GM03348 (cell line): ENCODE measurements at regions not wholly inside any gene's neighbourhood (a gene's known extent, or its start where the extent isn't known, plus 50 kb on each side); places are given as distances from the start of the nearest gene placed in this dataset.

Experiments used
- DNase-seq: peaks from one replicate; pipeline ENCODE4 v3.0.0; 2012; ENCODE audit warnings: low spot score

DNA sequence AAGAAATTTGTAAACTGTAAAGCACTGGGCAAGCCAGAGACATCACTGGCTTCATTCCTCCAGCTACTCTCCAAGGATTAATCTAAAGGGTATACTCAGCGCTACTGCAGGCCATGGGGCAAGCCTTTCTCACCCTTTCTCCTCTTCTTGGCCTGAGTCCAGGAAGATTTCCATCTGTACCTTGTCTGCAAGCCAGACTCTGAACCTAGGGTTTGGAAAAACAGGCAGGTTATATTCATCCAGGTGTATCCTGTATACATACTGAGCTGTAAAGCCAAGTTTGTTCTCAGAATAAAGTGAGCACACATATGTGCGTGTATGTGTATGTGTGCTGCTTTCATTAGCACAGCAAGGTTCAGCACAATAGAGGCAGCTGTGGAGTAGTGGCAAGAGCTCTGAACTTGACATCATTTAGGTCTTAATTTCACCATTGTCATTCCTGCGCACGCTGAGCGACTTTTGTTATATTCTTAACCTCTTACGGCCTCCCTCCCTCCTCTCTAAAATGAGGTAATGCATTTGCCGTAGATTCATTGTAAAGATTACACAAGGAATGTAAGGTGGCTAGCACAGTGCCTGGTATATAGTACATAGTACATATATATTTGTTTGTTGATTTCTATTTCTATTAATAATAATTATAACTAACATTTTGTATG lies 128.1 kb upstream of the JUN start:
- DNase-seq: no peak

DNA sequence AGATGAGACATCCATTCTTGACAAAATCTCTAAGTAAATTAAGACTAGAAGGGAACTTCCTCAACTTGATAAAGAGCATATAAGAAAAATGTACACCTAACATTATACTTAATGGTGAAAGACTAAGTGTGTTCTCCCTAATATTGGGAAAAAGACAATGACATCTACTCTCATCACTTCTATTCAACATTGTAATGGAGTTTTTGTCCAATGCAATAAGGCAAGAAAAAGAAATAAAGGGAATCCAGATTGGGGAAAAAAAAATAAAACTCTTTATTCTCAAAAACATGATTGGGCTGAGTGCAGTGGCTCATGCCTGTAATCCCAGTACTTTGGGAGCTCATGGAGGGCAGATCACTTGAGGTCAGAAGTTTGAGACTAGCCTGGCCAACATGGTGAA lies 131.1 kb upstream of the JUN start:
- DNase-seq: no peak

DNA sequence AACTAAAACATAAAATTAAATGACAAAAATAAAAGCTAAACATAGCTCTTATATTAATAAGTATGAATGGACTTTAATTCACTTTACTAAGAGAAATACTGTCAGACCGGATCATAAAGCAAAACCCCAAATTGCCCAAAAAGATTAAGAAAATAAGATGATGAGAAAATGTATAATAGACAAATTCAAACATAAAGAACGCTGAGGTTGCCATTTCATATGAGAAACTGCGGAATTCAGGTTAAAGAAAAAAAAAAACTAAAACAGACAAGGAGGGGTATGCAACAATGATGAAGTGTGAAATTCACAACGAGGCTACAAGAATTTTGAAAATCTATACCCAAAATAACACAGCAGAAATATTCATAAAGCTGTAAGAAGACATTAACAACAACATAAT lies 133.6 kb upstream of the JUN start:
- DNase-seq: no peak

DNA sequence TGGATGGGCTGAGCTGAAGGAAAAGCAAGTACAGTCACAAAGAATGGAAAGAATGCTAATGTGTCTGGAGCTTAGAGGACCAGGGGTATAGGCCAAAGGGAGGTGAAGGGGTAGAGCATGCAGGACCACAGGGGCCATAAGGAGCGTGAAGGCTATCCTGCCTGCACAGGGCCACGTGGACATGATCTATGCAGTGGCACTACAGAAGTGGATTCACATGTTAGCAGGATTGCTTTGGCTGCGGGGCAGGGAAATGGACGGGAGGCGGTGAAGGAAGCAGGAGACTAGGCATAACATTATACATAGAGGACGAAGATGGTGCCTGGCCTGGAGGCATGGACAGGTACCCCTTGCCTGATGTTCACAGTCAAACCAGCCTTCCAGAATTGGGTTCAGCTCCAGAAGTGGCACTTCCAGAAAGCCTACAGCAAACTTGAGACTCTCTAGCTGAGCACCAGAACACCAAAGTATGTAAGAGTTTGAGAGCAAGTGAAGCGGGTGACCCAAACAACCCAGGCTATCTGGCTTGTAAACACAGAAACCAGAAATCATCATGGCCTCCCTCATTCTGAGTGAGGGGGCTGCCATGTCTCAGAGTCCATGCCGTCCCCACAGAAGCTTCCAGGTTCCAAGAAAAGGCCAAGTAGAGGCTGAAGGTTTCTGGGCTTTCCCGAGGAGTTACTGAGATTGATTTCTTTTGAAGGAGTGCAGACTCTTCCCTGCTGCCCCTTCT lies 135.5 kb upstream of the JUN start:
- DNase-seq: no peak

DNA sequence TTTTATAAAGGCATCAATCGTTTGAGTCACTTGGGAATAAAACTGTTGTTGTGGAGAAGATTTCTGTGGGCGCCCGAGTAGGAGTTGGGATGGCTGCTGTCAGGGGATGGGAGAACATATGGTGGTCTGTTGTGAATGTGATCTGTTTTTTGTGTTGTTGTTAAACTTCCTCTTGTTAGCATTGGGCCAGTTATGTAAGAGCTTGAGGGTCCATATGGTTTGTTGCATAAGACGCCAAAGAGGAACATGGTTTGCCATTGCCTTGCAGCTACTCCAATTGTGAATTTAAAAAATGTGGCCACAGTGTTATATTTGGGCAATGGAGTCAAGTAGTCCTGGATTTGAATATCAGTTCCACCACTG lies 136.1 kb upstream of the JUN start:
- DNase-seq: no peak

DNA sequence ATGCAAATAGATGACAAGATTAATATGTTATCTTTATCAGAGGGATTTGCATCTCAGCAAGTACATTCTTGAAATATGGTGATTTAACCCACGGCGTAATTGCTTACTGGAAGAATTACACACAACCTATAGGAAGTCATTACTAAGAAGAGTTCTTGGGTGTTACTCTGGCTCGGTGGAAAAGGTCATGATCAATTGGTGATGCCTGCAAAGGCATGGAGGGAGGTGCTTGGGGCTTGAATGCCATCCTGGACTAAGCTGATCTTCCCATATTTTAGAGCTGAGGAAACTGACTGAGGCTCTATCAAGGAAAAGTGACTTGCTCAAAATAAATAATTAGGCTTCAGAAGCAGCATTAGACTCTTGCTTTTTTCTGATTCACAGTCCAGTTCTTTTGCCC lies 137.5 kb upstream of the JUN start:
- DNase-seq: no peak

DNA sequence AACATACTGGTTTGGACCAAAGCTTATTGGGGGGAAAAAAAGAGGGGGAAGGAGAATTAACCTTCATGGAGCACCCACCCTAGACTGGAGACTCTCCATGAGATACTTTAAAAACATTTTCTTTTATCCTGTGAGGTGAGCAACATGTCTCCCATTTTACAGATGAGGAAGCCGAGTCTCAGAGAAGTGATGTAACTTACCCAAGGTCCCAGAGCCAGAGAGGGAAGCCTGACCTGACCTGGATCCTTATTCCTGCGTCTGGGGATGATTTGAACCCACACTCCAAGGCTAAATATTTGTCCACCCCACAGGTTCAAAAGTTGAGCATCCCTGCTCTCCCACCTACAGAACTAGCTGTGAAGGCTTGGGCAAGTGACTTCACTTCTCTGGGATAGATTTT lies 137.9 kb upstream of the JUN start:
- DNase-seq: no peak

DNA sequence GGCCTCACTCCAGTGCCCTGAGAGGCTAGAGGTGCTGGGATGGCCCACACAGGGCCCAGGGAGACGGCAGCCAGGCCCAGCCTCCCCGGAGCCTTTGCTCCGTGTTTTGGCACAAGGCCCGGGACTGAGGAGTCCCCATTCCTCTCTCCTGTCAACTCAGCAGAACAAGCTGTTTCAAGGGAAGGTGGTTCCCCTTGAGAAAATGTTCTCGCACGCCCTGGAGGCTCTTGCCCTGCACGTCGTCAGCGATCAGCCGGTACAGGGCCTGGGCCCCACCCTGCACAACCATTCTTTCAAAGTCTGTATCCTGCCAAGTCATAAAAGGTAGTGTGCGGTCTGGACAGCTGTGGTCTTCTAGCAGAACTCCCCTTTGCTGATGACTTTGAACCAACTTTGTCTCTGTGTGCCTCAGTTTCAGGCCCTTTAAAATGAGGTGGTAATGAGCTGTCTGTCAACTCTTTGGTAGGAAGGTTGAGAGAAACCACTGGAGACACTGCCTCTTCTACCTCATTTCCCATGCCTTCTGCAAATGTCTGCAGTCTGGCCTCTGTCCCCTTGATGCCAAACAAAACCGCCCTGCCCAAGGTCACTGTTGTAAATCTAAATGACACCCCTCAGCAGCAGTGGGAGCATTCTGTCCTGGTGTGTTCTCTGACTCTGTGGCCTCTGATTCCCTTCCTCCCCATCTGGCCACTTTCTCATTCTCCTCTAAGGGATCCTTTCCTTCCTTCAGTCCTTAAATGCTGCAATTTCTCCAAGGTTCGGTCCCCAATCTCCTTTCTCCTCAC lies 138.6 kb upstream of the JUN start:
- no peak for DNase-seq

DNA sequence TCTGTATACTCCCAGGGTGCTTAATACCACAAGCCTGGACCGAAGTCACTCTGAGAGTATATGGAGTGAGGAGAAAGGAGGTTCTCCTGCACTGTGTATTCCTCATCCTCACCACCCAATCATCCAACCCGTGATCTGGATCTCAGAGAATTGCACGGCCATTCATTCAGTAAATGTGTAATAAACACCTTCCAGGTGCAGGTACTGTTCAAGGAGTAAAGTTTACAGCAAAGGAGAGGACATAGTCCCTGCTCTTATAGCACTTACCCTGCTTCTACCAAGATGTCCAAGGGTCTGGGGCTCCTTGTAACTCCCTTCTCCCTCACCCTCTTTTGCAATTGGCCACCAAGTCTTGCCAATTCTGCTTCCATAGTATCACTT lies 139.2 kb upstream of the JUN start:
- DNase-seq: no peak

DNA sequence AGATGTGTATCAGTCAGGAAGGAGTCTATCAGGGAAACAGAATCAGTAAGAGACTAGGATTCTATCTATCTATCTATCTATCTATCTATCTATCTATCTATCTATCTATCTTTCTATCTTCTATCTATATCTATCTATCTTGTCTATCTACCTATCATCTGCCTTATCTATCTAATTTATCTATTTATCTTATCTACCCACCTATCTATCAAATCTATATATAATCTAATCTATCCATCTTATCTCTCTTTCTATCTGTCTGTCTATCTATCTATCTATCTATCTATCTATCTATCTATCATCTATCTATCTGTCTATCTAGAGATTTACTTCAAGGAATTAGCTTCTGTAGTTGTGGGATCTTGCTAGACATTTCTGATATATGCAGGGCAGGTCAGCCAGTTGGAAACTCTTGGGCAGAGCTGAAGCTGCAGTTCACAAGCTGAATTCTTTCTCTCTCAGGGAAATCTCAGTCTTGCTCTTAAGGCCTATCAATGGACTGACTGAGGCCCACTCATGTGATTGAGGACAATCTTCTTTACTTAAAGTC lies 140.2 kb upstream of the JUN start:
- DNase-seq: no peak

DNA sequence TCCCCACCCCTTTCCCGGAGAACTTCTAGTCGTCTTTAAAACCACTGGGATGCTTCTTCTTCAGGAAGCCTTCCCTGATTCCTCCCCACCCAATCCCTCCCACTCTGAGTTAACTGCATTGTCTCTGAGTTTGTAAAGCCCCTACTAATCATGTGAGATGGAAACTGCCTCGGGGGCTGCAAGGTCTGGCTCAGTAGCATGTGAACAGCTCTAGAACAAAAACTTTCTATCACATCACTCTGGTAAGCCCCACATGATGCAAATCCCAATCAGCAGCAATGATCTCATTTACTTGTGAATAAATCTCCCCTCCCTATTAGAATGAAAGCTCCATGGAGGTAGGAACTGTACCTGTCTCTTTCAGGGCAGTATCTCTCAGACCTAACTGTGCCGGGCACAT lies 141.0 kb upstream of the JUN start:
- DNase-seq: no peak

DNA sequence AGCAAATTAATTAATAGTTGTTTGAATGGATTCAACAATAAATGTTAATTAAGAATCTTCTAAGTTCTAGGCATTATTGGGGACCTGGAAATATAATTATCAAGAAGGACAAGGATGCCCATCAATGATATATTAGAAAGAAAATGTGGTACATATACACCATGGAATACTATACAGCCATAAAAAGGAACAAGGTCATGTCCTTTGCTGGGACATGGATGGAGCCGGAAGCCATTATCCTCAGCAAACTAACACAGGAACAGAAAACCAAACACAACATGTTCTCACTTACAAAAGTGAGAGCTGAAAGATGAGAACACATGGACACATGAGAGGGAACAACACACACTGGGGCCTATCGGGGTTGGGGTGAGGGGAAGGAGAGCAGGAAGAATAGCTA lies 141.4 kb upstream of the JUN start:
- no peak for DNase-seq

DNA sequence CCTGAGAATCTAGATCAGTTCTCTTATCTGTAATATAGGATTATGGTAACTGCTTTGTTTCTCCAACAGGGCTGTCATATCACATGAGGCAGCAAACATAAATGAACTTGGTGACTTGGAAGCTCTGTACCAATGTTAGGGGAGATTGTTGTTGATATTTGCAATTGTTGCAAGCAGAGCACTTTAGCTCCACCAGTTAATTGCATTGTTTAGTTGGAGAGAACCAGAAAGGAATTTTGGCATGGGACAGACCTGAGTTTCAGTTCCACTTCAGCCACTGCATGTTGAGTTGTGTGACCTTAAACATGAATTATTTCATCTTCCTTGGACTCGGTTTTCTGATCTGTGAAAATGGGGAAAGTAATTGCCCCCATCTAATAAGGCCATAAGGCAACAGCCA lies 142.3 kb upstream of the JUN start:
- no peak for DNase-seq

DNA sequence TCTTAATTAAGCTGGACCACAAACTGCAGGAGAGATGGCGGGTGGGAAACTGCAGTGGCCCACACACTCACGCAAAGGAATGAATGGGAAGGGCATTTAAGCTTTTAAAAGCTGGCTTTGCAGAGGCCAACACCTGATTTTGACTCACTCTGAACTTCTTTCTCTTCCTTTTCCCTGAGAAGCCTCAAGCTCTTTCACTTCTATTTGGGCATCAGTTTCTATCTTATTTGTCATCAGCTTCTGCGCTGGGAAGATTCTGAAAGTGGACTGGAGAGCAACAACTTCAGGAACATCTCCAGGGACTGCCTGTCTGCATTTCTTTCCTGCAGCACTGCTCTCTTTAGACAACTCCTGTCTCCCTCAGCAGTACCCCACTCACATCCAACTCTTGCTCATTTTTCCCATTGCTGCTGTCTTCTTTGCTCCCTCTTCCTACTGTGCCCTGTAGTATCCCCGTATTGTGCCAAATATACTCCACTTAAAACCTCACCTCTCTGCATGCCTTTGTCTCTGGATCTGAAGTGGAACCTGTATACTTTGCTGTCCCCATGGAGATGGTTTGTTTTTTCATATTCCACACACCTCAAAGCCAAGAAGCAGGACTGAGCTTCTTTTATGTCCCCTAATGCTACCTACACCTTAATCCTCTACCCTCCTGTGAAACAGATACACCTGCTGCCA lies 143.3 kb upstream of the JUN start:
- no peak for DNase-seq

DNA sequence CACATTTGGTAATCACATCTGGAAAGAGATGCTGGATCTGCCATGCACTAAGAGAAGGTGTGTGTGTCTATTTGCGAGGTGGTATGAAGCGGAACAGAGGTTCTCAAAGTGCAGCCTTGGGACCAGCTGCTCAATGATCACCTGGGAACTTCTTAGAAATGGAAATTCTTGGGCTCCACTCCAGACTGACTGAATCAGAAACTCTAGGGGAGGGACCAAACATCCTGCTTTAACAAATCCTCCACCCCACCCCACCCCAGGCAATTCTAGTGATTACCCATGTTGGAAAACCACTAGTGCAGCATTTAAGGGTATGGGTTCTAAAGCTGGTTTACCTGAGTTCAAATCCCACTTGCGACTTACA lies 143.9 kb upstream of the JUN start:
- no peak for DNase-seq

DNA sequence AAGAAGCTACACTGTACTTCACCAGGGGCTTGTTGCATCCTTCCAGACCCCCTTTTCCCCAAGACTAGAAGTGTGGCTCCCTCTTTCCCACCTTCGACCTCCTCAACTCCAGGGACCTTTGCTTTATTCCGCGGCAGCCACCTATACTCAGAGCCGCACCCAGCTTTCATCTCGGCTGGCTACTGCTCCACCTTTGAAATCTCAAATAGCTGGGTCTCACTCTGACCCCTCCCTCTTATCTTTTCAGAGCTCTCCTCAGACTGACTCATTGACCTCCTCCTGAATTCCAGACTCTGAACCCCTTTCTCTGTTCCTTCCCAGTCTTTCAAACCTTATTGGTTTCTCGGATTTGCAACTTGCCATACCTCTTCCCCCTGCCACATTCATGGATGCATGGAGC lies 144.7 kb upstream of the JUN start:
- DNase-seq: no peak

DNA sequence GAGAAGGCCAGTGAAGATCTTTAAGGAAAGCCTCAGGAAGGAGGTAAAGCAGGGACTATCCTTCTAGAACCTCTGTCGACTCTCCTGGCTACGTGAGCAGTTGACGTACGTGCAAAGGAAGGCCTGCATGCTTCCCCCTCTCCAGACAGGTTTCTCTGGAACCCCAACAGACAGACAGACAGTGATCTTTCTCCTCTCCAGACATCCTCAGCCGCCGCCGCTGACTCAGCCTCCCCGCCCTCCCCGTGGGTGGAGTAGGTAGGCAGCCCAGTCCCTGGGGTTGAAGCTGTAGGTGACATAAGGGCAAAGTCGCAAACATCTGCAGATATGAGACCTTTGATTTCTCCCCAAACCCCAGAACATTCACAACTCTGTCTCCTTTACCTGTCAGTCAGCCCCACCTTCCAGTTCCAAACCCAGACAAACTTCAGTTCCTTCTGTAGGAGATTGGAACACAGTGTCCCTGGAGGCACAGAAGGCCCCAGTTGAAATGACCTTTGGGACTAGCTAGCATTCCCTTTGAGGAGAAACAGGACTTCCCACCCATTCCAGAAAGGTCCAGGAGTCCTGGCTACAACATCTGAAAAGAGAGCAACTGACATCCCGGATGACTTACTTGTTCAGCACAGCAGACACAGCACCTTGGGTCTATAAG lies 146.0 kb upstream of the JUN start:
- DNase-seq: no peak

DNA sequence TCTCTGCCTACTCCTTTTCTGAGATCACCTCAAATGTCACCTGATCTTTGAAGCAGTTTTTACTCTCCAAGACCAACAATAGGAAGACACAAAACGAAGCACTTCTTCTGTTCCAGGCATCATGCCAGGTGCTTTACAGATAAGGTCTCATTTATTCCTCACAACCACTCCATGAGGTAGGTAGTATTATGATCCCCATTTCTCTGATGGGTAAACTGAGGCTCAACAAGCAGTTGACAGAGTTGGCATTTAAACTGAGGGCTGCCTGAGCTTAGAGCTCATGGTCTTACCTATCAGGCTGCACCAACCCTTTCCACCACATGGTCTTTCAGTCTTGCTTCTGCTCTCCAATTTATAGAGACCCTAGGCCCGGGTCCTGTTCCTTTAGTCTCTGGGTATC lies 147.2 kb upstream of the JUN start:
- no peak for DNase-seq

DNA sequence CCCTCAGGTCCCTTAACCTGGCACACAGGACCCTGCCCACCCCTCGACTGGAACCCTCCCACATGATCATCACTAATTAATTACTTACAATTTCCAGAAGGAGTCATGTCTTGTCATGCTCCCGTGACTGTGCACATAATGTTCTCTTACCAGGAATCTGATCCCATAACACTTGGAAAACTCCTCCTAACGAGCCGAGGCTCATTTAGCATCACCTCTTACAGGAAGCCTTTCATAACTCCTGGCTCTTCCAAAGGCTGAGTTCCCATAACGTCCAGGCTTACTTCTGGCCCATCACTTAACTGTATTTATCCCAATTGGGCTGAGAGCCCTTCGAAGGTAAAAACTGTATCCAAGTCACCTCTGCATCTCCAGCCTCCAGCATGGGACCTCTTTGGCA lies 147.9 kb upstream of the JUN start:
- no peak for DNase-seq

DNA sequence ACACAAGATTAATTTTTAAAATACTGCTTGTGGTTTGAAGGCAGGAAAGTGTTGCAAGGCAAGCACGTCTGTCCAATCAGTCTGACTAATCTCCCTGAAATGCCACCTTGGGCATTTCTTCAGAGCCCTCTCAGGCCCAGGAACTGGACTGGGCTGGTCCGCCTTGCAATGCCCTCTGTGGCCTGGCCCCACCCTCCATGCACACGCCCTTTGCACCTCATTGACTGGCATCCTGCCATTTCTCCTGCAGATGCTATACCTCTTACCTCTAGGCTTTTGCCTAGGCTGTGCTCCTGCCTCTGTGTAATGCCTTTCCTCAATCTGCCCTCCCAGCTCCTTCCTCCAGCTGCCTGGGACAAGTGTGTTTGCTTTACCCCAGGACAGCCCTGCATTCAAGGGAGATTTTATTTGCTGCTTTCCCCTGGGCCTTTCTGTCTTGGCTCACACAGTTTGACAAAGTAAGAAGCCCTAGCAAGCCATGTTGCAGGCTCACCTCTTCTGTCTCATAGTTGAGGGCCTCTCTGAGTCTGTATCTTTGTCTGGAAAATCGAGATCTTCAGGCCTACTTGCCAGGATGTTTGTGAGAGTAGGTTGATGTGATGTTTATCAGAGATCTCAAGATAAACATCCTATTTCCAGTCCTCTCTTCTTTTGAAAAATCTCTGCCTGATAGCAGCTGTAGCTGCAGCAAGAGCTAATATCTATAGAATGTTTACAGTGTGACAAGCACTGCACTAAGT lies 149.2 kb upstream of the JUN start:
- DNase-seq: peak; percentile 90

DNA sequence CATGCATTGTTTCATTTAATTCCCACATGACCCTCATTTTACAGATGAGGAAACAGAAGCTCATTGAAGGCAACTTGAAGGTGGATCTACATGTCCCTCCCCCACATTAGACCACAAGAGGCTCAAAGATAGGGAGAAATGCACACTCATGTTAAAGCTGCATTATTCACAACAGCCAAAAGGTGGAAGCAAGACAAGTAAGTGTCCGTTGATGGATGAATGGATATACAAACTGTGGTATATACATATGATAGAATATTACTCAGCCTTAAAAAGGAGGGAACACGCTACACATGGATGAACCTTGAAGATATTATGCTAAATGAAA lies 149.7 kb upstream of the JUN start:
- no peak for DNase-seq

DNA sequence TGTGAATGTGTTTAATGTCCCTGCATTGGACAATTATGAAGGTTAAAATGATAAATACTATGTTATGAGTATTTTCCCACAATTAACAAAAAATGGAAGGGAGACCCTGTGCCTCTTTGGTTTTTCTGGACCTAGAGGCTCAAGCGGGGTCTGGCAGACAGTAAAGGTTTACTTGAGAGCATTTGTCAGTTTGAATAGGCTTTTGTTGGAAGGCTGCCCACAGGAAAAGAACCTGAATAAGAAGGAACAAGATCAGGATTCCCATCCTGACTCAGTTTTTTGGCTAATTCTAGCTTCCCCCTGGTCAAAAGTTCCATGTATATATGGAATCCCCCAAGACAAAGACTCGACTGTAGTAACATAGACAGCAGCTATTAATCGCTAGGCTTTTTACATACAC lies 150.9 kb upstream of the JUN start:
- DNase-seq: no peak
